ENCODE measurements at regions not wholly inside any gene's neighbourhood (a gene's known extent, or its start where the extent isn't known, plus 50 kb on each side); places are given as distances from the start of the nearest gene placed in this dataset.

DNA sequence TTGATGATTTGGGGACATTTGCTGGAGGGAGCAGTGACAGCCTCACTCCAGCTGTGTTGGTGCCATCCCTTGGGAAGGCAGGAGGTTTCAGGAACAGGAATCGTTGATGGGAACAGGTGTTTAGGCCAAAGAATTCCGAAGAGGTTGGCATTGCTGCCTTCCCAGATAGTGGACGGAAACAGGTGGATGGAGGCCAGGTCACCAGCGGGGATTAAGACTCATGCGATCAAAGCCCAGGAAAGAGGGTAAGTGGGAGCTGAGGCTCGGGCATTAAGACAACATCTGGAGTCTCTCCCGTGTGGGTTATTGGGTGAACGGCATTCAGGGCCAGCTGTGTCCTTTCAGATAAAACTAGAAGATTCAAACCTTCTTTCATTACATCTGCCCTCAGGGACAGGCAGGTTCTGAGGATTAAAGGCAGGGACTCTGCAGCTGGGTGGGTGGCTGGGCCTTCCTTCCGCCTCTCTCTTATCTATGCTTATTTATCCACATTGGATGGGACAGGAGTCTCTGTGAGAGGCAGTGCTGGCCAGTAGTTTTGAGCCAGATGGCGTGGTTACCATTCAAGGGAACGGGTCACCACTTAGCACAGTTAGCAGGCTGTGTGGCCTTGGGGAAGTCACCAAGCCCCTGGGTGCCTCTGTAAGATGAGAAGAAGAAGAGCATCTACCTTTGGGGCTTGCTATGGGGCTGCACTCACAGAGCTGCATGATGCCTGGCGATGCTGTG lies 67.6 kb downstream of the INSIG1 start:
- TF ChIP-seq POLR2AphosphoS5 (IDR thresholded peaks at IDR 0.05) (no peak), CTCF (IDR thresholded peaks at IDR 0.05) (no peak)

Data from suprapubic skin (tissue), 3 donors.